GM12872 (cell line): ENCODE measurements at regions not wholly inside any gene's neighbourhood (a gene's known extent, or its start where the extent isn't known, plus 50 kb on each side); places are given as distances from the start of the nearest gene placed in this dataset.

ENCODE experiments used
- TF ChIP-seq, protein P1 (sequence below): IDR thresholded peaks from 3 replicates; pipeline ENCODE4 v1.5.1; 2011; ENCODE audit warnings: low read depth, mild to moderate bottlenecking, low read length, moderate library complexity; ENCODE audit not compliant: insufficient read depth

- TF ChIP-seq, protein P1, sequence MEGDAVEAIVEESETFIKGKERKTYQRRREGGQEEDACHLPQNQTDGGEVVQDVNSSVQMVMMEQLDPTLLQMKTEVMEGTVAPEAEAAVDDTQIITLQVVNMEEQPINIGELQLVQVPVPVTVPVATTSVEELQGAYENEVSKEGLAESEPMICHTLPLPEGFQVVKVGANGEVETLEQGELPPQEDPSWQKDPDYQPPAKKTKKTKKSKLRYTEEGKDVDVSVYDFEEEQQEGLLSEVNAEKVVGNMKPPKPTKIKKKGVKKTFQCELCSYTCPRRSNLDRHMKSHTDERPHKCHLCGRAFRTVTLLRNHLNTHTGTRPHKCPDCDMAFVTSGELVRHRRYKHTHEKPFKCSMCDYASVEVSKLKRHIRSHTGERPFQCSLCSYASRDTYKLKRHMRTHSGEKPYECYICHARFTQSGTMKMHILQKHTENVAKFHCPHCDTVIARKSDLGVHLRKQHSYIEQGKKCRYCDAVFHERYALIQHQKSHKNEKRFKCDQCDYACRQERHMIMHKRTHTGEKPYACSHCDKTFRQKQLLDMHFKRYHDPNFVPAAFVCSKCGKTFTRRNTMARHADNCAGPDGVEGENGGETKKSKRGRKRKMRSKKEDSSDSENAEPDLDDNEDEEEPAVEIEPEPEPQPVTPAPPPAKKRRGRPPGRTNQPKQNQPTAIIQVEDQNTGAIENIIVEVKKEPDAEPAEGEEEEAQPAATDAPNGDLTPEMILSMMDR = no peak
Measured at GRCh38 chr12:42786400-42787148, 197.0 kb upstream of the PRICKLE1 start.

GRCh38 chr12:42785944-42786343 lies 196.4 kb upstream of the PRICKLE1 start:
- TF ChIP-seq, protein P1 = no peak

GRCh38 chr12:42780671-42781070 lies 191.1 kb upstream of the PRICKLE1 start:
- TF ChIP-seq, protein P1 = no peak

GRCh38 chr12:42779186-42779859 lies 189.8 kb upstream of the PRICKLE1 start:
- TF ChIP-seq, protein P1 = no peak

DNA sequence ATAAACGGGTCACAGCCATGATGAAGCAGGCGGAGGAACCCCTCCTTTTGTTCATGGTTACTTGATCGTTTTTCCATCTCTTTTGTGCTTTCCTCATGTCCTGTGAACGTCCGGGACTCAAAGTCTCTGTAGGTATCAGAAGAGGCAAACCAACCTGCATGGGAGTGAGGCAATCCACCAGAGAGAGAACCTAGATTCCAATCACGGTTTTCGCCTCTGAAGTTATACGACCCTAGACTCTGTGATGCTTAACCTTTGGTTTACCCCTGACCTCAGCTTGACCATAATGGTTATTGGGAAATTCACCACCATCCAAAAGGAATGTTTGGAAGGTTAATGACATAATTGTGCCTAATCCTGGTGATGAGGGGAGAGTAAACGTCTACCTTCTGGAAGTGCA lies 186.8 kb upstream of the PRICKLE1 start:
- TF ChIP-seq, protein P1 = no peak

GRCh38 chr12:42774238-42774637 lies 184.7 kb upstream of the PRICKLE1 start:
- TF ChIP-seq, protein P1 = no peak

DNA sequence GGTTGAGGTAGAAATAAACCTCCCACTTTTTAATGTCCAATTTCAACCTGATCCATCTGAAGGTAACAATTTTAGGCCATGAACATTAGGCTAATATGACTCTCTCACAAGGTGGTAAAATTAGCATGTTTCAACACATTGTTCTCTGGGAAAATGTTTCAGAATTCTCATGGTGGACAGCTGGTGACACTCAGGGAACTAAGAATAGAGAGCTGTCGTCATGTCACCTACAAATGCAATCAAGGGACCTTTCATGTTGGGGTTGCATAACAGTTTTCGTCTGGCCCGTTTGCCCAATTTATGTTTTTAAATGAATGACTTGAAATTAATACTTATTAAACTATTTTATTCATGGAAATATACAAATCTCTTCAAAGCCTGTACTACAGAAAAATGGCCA lies 180.7 kb upstream of the PRICKLE1 start:
- TF ChIP-seq, protein P1 = no peak
